GM13976 (cell line): ENCODE measurements at regions not wholly inside any gene's neighbourhood (a gene's known extent, or its start where the extent isn't known, plus 50 kb on each side); places are given as distances from the start of the nearest gene placed in this dataset.

Source experiments
- DNase-seq: peaks from one replicate; pipeline ENCODE4 v3.0.0; 2012; ENCODE audit warnings: low spot score
- CTCF ChIP-seq: IDR thresholded peaks from 2 replicates; pipeline ENCODE4 v1.5.1; 2012; ENCODE audit warnings: borderline replicate concordance, mild to moderate bottlenecking; ENCODE audit not compliant: insufficient read depth; ENCODE audit errors: extremely low read depth, missing control alignments, control extremely low read depth
- in situ Hi-C: fragments of 300-500 bp; cut with MboI; formaldehyde crosslinking; loops from one replicate; pipeline ENCODE4 v1.12.0; 2022; ENCODE audit warnings: low sequenced_read_pairs, mixed read lengths, inconsistent platforms; ENCODE audit not compliant: unreplicated experiment

GRCh38 chr15:25548600-25548999 lies 109.8 kb upstream of the UBE3A start:
- DNase-seq: no peak
- TF ChIP-seq CTCF: no peak
- in situ Hi-C loops: no loop called here

GRCh38 chr15:25545889-25546288 lies 107.1 kb upstream of the UBE3A start:
- in situ Hi-C loops: no loop called here
- DNase-seq: no peak
- no peak for TF ChIP-seq CTCF

GRCh38 chr15:25545017-25545416 lies 106.2 kb upstream of the UBE3A start:
- no peak for TF ChIP-seq CTCF
- no peak for DNase-seq
- in situ Hi-C loops: no loop called here

GRCh38 chr15:25544076-25544475 lies 105.3 kb upstream of the UBE3A start:
- in situ Hi-C loops: no loop called here
- no peak for TF ChIP-seq CTCF
- no peak for DNase-seq

- in situ Hi-C loops: no loop called here
- no peak for DNase-seq
- no peak for TF ChIP-seq CTCF
These were observed 104.4 kb upstream of the UBE3A start for GRCh38 chr15:25543196-25543595.

GRCh38 chr15:25541228-25541627 lies 102.4 kb upstream of the UBE3A start:
- in situ Hi-C loops: no loop called here
- no peak for DNase-seq
- TF ChIP-seq CTCF: no peak
